ENCODE measurements at regions not wholly inside any gene's neighbourhood (a gene's known extent, or its start where the extent isn't known, plus 50 kb on each side); places are given as distances from the start of the nearest gene placed in this dataset.

DNA sequence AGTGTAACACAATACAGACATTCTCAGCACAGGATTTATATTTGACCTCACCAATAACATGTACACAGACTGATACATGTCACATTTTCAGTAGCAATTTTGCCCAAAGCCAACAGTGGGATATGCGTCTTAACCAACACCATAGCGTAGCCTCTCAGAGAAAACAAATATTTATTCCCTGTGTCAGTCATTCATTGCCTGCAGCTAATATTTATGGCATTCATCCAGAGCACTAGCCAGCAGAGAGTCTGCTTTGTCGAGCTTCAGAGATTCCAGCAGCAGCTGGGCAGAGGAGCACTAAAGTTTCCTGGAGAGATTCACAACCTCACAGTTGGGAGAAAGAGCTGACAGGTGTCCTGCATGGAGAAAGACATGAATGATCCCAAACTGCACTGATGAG lies 400.7 kb upstream of the DAB1 start:
- no peak overlapping the region for H3K27ac ChIP-seq
- H3K4me3 ChIP-seq = no peak overlapping the region
- intact Hi-C loops (cut with DNase I) = no loop called here
- H3K4me1 ChIP-seq = no peaks in the 10 kb centered on the region
- DNase-seq = no peak
- H3K9me3 ChIP-seq = no peaks in the 10 kb centered on the region
- no peak for TF ChIP-seq POLR2A (IDR thresholded peaks at IDR 0.05)
- TF ChIP-seq, protein P1, sequence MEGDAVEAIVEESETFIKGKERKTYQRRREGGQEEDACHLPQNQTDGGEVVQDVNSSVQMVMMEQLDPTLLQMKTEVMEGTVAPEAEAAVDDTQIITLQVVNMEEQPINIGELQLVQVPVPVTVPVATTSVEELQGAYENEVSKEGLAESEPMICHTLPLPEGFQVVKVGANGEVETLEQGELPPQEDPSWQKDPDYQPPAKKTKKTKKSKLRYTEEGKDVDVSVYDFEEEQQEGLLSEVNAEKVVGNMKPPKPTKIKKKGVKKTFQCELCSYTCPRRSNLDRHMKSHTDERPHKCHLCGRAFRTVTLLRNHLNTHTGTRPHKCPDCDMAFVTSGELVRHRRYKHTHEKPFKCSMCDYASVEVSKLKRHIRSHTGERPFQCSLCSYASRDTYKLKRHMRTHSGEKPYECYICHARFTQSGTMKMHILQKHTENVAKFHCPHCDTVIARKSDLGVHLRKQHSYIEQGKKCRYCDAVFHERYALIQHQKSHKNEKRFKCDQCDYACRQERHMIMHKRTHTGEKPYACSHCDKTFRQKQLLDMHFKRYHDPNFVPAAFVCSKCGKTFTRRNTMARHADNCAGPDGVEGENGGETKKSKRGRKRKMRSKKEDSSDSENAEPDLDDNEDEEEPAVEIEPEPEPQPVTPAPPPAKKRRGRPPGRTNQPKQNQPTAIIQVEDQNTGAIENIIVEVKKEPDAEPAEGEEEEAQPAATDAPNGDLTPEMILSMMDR (IDR thresholded peaks at IDR 0.05) = no peak
- 36 to 41% methylated on average over 3 of the region's 3 CpGs for WGBS, 2 donors
- H3K27me3 ChIP-seq = no peaks in the 10 kb centered on the region
- no peaks in the 10 kb centered on the region for H3K36me3 ChIP-seq

DNA sequence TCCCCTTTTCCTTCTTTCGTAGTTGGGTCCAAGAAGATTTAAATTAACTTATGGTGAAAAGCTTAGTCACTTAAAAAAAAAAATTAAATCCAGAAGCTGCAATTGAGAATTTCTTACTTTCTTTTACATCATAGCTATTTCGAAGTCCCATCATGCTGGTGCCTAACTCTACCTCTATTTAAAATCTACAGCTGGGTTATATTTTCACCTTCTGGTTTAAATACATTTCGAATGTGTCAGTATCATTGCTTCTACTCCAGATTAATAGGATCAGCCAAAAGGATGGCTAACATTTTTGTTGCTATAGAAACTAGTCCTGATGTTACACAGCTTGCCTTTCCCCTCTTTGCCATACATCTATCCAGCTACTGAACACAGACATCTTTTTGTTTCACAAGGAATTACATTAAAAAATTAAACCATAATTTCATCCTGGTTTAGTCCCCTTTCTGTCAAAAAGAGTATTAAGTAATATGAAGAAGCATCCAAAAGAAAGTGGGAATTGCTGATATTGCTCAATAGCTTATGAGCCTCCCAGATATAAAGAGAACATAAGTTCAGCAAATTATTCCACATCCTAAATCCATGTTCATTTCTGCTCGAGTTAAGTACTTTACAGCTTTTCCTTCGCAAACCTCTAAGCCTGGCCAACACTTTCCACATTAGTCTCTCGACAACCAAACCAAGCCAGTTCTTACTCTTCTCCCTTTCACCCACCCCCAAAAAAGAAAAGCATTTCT lies 396.7 kb upstream of the DAB1 start:
- H3K4me3 ChIP-seq = no peak overlapping the region
- H3K9me3 ChIP-seq = no peaks in the 10 kb centered on the region
- no peaks in the 10 kb centered on the region for H3K36me3 ChIP-seq
- TF ChIP-seq, protein P1 (IDR thresholded peaks at IDR 0.05) = no peak
- TF ChIP-seq POLR2A (IDR thresholded peaks at IDR 0.05) = no peak
- H3K4me1 ChIP-seq = no peaks in the 10 kb centered on the region
- no peak overlapping the region for H3K27ac ChIP-seq
- 68 to 70% methylated on average over 6 of the region's 6 CpGs for WGBS, 2 donors
- no peak for DNase-seq
- no peaks in the 10 kb centered on the region for H3K27me3 ChIP-seq
- intact Hi-C loops (cut with DNase I) = no loop called here

DNA sequence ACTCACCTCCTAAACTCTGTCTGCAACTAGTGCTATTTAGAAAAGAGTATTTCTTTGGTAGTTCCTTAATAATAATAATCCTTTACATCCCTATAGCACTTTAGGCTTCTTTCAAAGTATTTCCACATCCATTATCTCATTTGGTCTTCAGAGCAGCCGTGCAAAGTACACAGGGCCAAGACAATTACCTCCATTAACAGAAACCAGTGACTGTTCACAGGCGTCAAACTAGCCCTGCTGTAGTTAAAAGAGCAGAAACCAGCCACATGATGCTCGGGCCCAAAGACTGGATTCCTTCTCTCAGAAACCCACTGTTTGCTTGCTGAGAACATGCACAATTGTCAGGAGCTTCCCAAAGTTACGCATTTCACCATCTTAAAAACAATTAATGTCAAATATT lies 396.0 kb upstream of the DAB1 start:
- H3K9me3 ChIP-seq = no peaks in the 10 kb centered on the region
- TF ChIP-seq POLR2A (IDR thresholded peaks at IDR 0.05) = no peak
- TF ChIP-seq, protein P1 (IDR thresholded peaks at IDR 0.05) = no peak
- intact Hi-C loops (cut with DNase I) = no loop called here
- no peak overlapping the region for H3K27ac ChIP-seq
- H3K4me3 ChIP-seq = no peak overlapping the region
- DNase-seq = no peak
- no peaks in the 10 kb centered on the region for H3K27me3 ChIP-seq
- no peaks in the 10 kb centered on the region for H3K36me3 ChIP-seq
- 42 to 47% methylated on average over 4 of the region's 4 CpGs for WGBS, 2 donors
- H3K4me1 ChIP-seq = no peaks in the 10 kb centered on the region

DNA sequence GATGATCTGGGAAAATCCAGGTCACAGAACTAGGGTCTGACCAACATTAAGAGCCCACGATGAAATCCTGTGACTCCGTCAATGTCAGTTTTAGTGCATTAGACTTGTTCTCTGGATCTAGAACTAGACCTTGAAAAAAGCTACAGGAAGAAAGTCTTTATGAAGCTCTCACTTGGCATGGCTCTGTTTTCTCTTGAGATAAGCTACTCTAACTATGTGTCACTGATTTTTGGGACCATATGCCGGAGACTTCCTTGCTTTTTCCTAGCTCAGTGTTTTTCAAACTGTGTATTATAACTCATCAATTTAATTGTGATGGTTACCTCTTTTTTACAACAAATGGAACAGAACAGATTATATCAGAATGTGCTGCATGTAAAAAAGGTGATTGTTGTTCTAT lies 379.7 kb upstream of the DAB1 start:
- no peak for DNase-seq
- 95 to 97% methylated on average over 3 of the region's 3 CpGs for WGBS, 2 donors
- no peaks in the 10 kb centered on the region for H3K27me3 ChIP-seq
- no peaks in the 10 kb centered on the region for H3K36me3 ChIP-seq
- no peak overlapping the region for H3K4me3 ChIP-seq
- TF ChIP-seq, protein P1 (IDR thresholded peaks at IDR 0.05) = no peak
- TF ChIP-seq POLR2A (IDR thresholded peaks at IDR 0.05) = no peak
- intact Hi-C loops (cut with DNase I) = no loop called here
- H3K27ac ChIP-seq = no peak overlapping the region
- H3K9me3 ChIP-seq = no peaks in the 10 kb centered on the region
- H3K4me1 ChIP-seq = no peaks in the 10 kb centered on the region

DNA sequence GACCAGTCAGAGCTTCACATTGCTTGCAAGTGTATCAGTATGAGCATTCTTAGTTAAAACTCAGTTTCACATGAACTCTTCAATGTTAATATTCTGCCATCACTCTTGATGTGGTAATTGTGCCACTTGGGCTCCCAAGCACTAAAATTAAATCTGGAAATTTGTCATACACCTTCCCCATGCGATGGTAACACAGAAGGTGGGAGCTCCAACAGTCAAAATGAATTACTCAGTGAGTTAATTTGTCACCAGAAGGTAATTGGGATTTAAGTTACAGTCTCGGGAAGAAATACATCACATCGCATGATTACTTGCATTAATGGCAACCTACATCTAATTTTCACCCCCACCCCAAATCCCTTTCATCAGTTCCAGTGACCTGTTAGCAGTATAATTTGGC lies 376.5 kb upstream of the DAB1 start:
- no peaks in the 10 kb centered on the region for H3K36me3 ChIP-seq
- no peaks in the 10 kb centered on the region for H3K9me3 ChIP-seq
- no peak overlapping the region for H3K27ac ChIP-seq
- no peak overlapping the region for H3K4me3 ChIP-seq
- no peak for DNase-seq
- intact Hi-C loops (cut with DNase I) = no loop called here
- H3K27me3 ChIP-seq = no peaks in the 10 kb centered on the region
- H3K4me1 ChIP-seq = no peaks in the 10 kb centered on the region
- WGBS, 2 donors = 83 to 91% methylated on average over 3 of the region's 3 CpGs
- TF ChIP-seq, protein P1 (IDR thresholded peaks at IDR 0.05) = no peak
- no peak for TF ChIP-seq POLR2A (IDR thresholded peaks at IDR 0.05)
